Right hindlimb (tissue), 1 donor: ENCODE measurements at regions not wholly inside any gene's neighbourhood (a gene's known extent, or its start where the extent isn't known, plus 50 kb on each side); places are given as distances from the start of the nearest gene placed in this dataset.

Experiments used
- DNase-seq: peaks from one replicate; pipeline ENCODE4 v3.0.0-alpha.2; 2018

GRCh38 chr3:106643684-106644161, 733.5 kb upstream of the CCDC54 start:
- no peak for DNase-seq

- no peak for DNase-seq
Observed at GRCh38 chr3:106673926-106674569, 703.2 kb upstream of the CCDC54 start.

- no peak for DNase-seq
Observed at GRCh38 chr3:106675451-106675850, 701.8 kb upstream of the CCDC54 start.

GRCh38 chr3:106678657-106679390, 698.4 kb upstream of the CCDC54 start:
- no peak for DNase-seq

GRCh38 chr3:106683953-106684620, 693.2 kb upstream of the CCDC54 start:
- DNase-seq: no peak

- no peak for DNase-seq
Observed at GRCh38 chr3:106685745-106686144, 691.5 kb upstream of the CCDC54 start.

GRCh38 chr3:106687905-106688304, 689.3 kb upstream of the CCDC54 start:
- DNase-seq: no peak

GRCh38 chr3:106688464-106688863, 688.8 kb upstream of the CCDC54 start:
- DNase-seq: no peak

- DNase-seq: no peak
Observed at GRCh38 chr3:106691476-106691875, 685.8 kb upstream of the CCDC54 start.

- DNase-seq: no peak
Observed at GRCh38 chr3:106692624-106693023, 684.6 kb upstream of the CCDC54 start.

- DNase-seq: no peak
Observed at GRCh38 chr3:106699122-106699521, 678.1 kb upstream of the CCDC54 start.

GRCh38 chr3:106700981-106701380, 676.3 kb upstream of the CCDC54 start:
- DNase-seq: no peak

- DNase-seq: no peak
Observed at GRCh38 chr3:106703524-106703923, 673.7 kb upstream of the CCDC54 start.

GRCh38 chr3:106707347-106707746, 669.9 kb upstream of the CCDC54 start:
- no peak for DNase-seq

- DNase-seq: no peak
Observed at GRCh38 chr3:106710596-106710995, 666.6 kb upstream of the CCDC54 start.

- DNase-seq: no peak
Observed at GRCh38 chr3:106711650-106712049, 665.6 kb upstream of the CCDC54 start.

- DNase-seq: no peak
Observed at GRCh38 chr3:106714400-106714799, 662.8 kb upstream of the CCDC54 start.

GRCh38 chr3:106715286-106715685, 662.0 kb upstream of the CCDC54 start:
- DNase-seq: no peak

- DNase-seq: no peak
Observed at GRCh38 chr3:106717178-106717780, 660.0 kb upstream of the CCDC54 start.

GRCh38 chr3:106719077-106719476, 658.2 kb upstream of the CCDC54 start:
- DNase-seq: no peak

GRCh38 chr3:106719583-106719982, 657.7 kb upstream of the CCDC54 start:
- no peak for DNase-seq

GRCh38 chr3:106720510-106720909, 656.7 kb upstream of the CCDC54 start:
- no peak for DNase-seq

GRCh38 chr3:106725566-106725965, 651.7 kb upstream of the CCDC54 start:
- DNase-seq: no peak
